ENCODE measurements at regions not wholly inside any gene's neighbourhood (a gene's known extent, or its start where the extent isn't known, plus 50 kb on each side); places are given as distances from the start of the nearest gene placed in this dataset.

GRCh38 chr18:28725876-28726275 is 548.9 kb upstream of the CDH2 start:
- no peak for DNase-seq

DNA sequence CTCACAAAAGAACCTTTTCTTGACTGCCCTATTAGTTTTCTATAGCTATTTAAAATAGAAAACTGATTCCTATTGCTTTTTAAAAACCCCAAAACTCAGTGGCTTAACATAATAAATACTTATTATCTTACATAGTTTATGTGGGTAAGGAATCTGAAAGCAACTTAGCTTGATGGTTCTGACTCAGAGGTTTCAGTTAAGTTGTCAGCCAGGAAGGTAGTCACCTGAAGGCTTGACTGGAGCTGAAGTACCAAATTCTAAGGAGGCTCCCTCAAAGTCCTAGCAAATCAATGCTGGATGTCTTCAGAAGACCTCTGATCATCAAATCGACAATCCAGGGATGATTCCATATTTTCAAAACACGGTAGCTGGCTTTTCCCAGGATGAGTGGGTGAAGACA is 546.6 kb upstream of the CDH2 start:
- no peak for DNase-seq

DNA sequence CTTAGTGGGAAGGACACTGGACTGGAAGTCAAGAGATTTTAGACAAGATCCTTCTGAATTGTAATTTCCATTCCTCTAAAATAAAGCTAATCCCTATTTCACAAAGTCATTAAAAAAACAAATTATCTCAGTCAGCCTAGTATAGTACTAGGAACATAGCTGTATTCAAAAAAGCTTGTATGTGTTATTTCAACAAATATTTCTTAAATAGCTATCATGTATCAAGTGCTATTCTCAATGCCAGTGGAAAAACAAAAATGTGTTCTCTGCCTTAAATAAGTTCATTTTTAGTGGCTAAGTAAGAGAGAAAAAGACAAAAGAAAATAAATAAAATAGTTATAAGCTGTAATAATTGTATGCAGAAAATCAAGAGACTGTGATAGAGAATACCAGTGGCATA is 541.8 kb upstream of the CDH2 start:
- DNase-seq = no peak

DNA sequence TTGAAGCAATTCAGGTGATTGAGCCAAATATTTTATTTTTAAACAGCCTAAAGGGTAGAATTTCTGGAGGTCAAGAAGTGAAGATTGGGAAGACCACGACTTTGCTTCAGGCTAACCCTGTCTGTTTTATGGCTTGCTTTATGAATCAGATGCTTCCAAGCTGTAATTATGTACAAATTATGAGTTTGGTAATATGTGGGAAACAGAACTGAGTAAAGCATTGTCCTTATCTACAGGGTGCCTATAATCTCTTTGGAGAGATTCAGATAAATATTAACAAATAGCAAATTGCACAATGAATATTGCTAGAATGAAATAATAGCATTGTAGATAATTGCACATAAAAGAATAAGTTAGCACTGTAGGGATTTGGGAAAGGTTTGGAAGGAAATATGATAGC is 539.4 kb upstream of the CDH2 start:
- DNase-seq = peak; percentile 77

DNA sequence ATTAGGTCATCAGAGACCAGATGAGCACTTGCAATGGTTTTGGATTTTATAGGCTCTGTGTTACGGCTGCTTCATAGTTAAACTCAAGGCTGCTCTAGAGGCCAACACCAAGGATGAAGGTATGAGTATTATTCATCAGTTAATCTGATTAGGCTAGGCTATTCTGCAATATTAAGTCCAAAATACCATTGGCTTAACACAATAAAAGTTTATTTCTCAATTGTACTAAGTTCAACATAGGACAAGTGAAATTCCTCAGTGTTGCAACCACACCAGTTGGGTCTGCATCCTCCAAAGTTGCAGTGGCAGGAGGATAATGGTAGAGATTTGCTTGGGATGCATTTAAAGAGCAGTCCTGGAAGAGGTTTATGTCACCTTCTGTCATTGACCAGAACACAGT is 538.3 kb upstream of the CDH2 start:
- DNase-seq = no peak

- no peak for DNase-seq
Observed at GRCh38 chr18:28714498-28714897, 537.6 kb upstream of the CDH2 start.

DNA sequence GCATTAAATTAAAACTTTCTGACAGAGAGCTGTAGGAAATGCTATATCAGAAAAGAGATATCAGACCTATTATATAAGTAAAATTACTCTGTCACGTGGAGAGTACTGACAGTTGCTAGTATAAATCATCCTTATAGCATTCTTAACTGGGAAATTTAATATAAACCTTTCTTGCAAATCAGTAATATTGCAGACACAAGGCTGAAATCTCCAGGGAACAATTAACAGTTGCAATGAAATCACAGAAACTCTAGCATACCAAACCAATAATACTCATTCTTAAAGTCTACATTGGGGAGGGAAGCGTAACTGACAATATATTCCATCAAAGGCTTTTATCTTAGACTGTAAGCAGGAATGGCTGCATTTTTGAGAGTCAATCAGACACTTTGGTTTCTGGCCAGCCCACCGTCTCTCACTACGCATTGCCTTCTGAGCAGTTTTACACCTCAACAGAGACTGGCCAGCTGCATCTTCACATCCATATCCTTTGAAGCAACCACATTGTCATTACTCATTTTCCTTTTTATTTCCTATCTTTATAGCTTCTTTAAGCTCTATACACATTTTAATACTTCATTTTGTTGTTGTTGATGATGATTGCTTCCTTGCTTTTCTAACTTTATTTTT is 536.0 kb upstream of the CDH2 start:
- no peak for DNase-seq

DNA sequence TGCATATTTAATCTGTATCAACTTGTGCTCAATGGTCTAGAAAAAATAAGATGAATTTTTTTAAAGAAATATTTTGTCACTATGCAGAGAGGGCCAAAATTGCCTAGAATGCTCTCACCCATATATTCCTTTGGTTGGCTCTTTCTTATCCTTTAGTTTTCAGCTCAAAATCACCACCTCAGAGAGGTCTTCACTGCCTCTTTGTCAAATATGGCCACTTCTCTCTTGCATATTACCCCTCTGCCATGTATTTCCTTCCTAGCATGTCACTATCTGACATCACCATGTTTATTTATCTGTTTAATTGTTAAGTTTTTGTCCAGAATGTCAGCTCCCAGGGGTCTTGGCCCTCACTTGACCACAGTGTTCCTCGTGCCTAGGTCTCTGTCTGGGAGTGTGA is 535.2 kb upstream of the CDH2 start:
- no peak for DNase-seq

DNA sequence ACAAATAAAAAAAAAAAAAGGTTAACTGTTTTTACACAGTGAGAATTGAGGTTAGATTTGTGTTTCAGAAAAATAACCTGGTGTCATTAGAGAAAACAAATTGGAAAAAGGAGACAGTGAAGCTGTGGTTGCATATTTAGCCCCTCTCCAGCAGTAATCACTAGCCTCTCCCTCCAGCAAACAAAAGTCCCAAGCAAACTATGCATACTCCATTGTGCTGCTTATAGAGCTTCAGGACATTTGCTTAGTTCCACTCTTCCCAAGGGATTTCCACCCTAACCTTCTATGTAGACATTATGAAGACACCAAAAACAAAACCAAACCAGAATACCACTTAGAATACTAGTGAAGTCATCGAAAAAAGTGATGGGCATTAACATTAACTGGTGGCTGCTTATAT is 534.2 kb upstream of the CDH2 start:
- DNase-seq = no peak

DNA sequence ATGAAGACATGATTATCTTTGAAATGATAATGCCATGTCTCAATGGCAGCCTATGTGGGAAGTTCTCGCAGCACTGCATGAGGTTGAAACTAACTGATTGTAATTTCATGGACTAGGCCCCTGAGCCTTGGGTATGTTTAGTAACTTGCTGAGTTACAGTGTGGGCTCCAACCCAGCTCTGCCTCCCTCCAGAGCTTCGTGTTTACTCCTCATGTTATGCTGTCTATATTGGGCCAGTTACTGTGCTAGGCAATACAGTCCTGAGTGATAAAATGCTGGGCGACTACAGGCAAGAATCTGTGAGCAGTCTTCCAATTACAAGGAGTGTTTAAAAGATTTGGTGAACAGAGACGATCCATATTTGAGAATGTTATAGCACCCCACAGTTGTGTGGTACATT is 530.1 kb upstream of the CDH2 start:
- DNase-seq = no peak

- no peak for DNase-seq
Observed at GRCh38 chr18:28706397-28706796, 529.5 kb upstream of the CDH2 start.

- DNase-seq = no peak
Observed at GRCh38 chr18:28705482-28705881, 528.6 kb upstream of the CDH2 start.

- no peak for DNase-seq
Observed at GRCh38 chr18:28692337-28692736, 515.4 kb upstream of the CDH2 start.

GRCh38 chr18:28691496-28691840 is 514.5 kb upstream of the CDH2 start:
- DNase-seq = no peak

- DNase-seq = no peak
Observed at GRCh38 chr18:28690836-28691495, 514.0 kb upstream of the CDH2 start.

DNA sequence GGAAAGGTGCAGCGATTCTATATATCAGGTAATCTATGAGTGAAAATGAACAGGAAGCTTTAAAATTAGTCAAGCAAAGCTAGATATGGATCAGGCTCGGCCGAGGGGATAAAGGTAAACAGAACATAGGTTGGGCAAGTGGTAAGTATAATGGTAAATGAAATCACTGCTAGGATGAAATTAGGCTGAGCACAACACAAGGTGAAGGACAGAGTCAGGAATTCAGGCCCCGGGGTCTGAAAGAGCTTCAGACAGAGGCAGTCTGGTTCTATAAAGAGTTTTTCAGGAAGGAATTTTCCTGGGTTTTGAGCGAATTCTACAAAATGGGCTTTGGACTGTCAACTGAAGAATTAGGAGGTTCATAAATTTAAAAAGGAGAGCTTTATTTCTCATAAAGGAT is 513.2 kb upstream of the CDH2 start:
- no peak for DNase-seq

DNA sequence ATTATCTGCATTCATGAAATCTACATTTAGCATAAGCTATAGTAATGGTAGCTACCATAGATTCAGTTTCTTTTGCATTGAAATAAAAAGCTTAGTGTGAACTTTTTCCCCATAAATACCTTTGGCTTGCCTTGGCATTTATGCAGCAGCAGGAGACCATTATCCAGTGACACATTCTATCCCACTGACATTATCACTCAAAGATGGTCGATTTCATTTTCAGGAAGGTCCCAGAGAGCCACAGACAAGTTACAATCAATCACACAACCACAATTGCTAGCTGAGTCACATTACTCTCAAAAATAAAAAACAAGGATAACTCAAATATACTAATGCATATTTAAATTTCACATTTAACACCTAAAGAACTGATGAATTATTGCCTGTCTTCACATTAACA is 512.7 kb upstream of the CDH2 start:
- DNase-seq = no peak

DNA sequence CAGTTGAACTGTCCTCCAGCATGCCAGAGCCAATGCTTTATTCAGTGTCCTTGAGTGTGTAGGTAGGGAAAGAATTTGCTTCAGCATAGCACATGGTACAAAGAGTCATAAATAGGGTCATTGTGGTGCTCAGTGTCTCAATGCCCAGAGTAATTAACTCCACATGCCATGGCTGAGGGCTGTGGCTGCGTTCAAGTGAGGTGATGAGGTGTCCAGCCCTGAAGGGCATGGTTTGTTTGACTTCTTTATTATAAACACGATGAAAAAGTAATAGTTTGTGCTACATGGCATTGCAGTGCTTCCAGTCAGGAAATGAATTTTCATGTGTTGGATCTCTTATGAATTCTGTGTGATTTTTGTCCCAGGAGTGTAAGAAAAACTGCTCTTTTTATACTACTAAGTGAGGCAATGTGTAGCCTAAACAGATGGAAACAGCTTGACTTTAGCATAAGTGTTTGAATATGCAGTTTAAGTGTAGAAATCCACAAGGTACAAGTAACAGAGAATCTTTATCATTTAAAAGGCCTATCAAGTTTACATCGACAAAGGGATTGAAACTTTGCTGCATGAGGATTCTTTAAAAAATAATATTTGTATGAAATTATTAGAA is 507.9 kb upstream of the CDH2 start:
- DNase-seq = no peak

GRCh38 chr18:28682912-28683311 is 506.0 kb upstream of the CDH2 start:
- DNase-seq = no peak

DNA sequence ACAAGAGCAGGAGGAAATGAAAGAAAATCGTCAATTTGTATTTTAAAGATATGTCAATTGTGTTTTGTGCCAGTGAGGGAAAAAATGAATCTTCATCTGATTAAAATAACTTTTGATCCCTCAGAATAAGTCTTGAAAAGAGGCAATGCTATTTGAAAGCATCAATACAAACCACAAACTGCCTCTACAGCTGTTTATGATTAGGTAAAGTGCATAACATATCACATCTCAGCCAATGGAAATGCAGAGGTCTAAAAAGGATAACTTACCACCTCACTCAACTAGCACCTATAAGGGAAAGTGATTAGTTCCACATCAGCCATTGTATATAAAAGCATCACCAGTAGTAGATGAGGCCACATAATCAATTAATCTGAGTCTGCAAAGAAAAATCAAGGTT is 492.2 kb upstream of the CDH2 start:
- DNase-seq = no peak

DNA sequence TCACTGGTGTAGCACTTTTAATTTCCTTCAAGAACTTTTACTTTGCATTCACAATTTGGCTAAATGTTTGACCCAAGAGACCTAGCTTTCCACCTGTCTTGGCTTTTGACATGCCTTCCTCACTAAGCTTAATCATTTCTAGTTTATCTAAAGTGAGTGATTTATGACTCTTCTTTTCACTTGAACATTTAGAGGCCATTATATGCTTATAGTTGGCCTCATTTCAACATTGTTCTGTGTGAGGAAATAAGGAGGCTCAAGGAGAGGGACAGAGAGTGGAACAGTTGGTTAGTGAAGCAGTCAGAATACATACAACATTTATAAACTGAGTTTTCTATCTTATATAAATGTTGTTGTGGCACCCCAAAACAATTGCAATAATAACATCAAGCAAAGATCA is 489.3 kb upstream of the CDH2 start:
- no peak for DNase-seq

DNA sequence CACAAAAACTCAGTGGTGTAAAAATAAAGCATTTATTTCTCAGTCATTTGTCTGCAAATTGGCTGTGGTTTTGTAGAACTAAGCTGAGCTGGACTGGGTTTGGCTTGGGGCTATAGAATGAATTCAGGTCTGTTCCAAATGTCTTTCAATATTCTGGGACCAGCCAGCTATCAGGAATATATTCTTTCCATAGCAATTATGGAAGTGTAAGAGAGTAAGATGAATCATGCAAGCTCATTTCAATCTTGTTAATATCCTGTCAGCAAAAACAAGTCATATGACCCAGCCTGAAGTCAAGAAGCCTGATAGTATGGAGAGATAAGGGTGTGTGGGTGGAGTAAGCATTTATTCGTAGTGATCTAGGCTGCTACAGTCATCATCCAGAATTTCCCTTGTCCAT is 481.0 kb upstream of the CDH2 start:
- DNase-seq = no peak

GRCh38 chr18:28652654-28653053 is 475.7 kb upstream of the CDH2 start:
- no peak for DNase-seq

- DNase-seq = no peak
Observed at GRCh38 chr18:28651298-28651697, 474.4 kb upstream of the CDH2 start.

DNA sequence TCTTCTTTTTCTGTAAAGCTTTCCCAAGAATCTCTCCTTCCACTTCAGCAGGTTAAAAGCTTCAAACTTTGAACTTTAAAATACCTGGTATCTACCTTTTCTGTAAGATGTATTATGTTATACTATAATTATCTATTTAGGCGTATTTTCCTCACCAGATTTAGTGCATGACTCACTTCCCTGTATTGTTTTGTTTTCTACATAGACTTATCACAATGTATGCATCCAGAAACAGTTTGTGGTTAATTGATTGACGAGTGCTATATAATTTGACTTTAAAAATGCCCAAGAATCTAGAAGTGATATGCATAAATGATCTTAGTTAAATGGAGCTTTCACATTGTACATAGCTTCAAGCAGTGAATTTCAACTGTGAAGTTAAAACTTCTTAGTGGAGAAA is 473.9 kb upstream of the CDH2 start:
- no peak for DNase-seq
